ENCODE measurements at regions not wholly inside any gene's neighbourhood (a gene's known extent, or its start where the extent isn't known, plus 50 kb on each side); places are given as distances from the start of the nearest gene placed in this dataset.
"Not testable (repeated sequence)": the region's sequence is repeated elsewhere in the genome, so short reads cannot be mapped to it uniquely, and the experiment has no call there.

GRCh38 chr4:27770895-27771294, 910.3 kb downstream of the STIM2 start:
- no peak for DNase-seq

- no peak for DNase-seq
Measured at GRCh38 chr4:27775156-27775555, 914.5 kb downstream of the STIM2 start.

GRCh38 chr4:27779827-27780226, 919.2 kb downstream of the STIM2 start:
- no peak for DNase-seq

GRCh38 chr4:27787195-27787594, 926.6 kb downstream of the STIM2 start:
- DNase-seq = no peak

GRCh38 chr4:27789773-27790172, 929.1 kb downstream of the STIM2 start:
- DNase-seq = no peak

- no peak for DNase-seq
Measured at GRCh38 chr4:27790911-27791310, 930.3 kb downstream of the STIM2 start.

- DNase-seq = no peak
Measured at GRCh38 chr4:27791640-27792039, 931.0 kb downstream of the STIM2 start.

GRCh38 chr4:27807207-27807606, 946.6 kb downstream of the STIM2 start:
- no peak for DNase-seq

GRCh38 chr4:27811948-27812347, 951.3 kb downstream of the STIM2 start:
- DNase-seq = no peak

- DNase-seq = not testable (repeated sequence)
Measured at GRCh38 chr4:27813226-27813625, 952.6 kb downstream of the STIM2 start.

GRCh38 chr4:27813699-27814425, 953.2 kb downstream of the STIM2 start:
- not testable (repeated sequence) for DNase-seq

GRCh38 chr4:27819246-27819645, 958.6 kb downstream of the STIM2 start:
- no peak for DNase-seq

GRCh38 chr4:27828843-27829242, 968.2 kb downstream of the STIM2 start:
- no peak for DNase-seq

GRCh38 chr4:27830251-27830650, 969.6 kb downstream of the STIM2 start:
- DNase-seq = no peak

GRCh38 chr4:27835851-27836250, 975.2 kb downstream of the STIM2 start:
- DNase-seq = no peak

- DNase-seq = no peak
Measured at GRCh38 chr4:27836523-27836922, 975.9 kb downstream of the STIM2 start.

- no peak for DNase-seq
Measured at GRCh38 chr4:27843776-27844175, 983.1 kb downstream of the STIM2 start.

- no peak for DNase-seq
Measured at GRCh38 chr4:27844376-27844775, 983.7 kb downstream of the STIM2 start.

GRCh38 chr4:27846951-27847350, 986.3 kb downstream of the STIM2 start:
- DNase-seq = no peak

- no peak for DNase-seq
Measured at GRCh38 chr4:27861381-27861787, 1000.7 kb downstream of the STIM2 start.

- DNase-seq = no peak
Measured at GRCh38 chr4:27861802-27862201, 1001.2 kb downstream of the STIM2 start.

GRCh38 chr4:27873596-27873995, 1013.0 kb downstream of the STIM2 start:
- DNase-seq = no peak

GRCh38 chr4:27881705-27882104, 1021.1 kb downstream of the STIM2 start:
- DNase-seq = no peak

GRCh38 chr4:27886120-27886519, 1025.5 kb downstream of the STIM2 start:
- DNase-seq = no peak

- DNase-seq = no peak
Measured at GRCh38 chr4:27887646-27888045, 1027.0 kb downstream of the STIM2 start.
